K562 (cell line): ENCODE measurements at regions not wholly inside any gene's neighbourhood (a gene's known extent, or its start where the extent isn't known, plus 50 kb on each side); places are given as distances from the start of the nearest gene placed in this dataset.

Source experiments
- ATAC-seq: fragments of 200-7000 bp; cut with Tn5 transposase; 3 replicates; pipeline ENCODE4 v1.9.1; 2020; ENCODE audit warnings: moderate library complexity
- BruUV-seq: library from RNA; stranded (reverse); fragments of 400-500 nt; replicated peaks from 2 replicates; lab custom pipeline; 2021; lab: Mats Ljungman, UMichigan
- CTCF ChIA-PET: fragments of 300-600 bp; formaldehyde crosslinking; extraction: SDS; loops from one replicate; lab custom pipeline; 2021; ENCODE audit warnings: low intra/inter-chr PET ratio; lab: Yijun Ruan, JAX
- POLR2A ChIA-PET: fragments of 300-600, 350-650 bp; sonication (Branson Sonifier 250); formaldehyde crosslinking; extraction: SDS; loops from one replicate; lab custom pipeline; 2021; ENCODE audit warnings: antibody characterized with exemption, inconsistent platforms; lab: Yijun Ruan, JAX
- DNase-seq, 4 experiments: peaks; one replicate each; pipeline versions ENCODE4 v3.0.0 to v3.0.0-alpha.2; 2011 to 2018; ENCODE audit warnings: low spot score in 3 of 4, mixed read lengths in 3 of 4; ENCODE audit errors: extremely low read depth in 1 of 4
- FAIRE-seq: peaks from 2 replicates; lab custom pipeline; 2011; peaks lifted over from hg19 to GRCh38; lab: Jason Lieb, UNC
- H2AFZ ChIP-seq: 2 replicates; pipeline ENCODE4 v1.6.0; 2011; ENCODE audit warnings: low read depth, low read length, control low read depth, inconsistent platforms
- H3K27ac ChIP-seq: fragments of 200-600 bp; 3 replicates; pipeline ENCODE4 v1.8.0; 2011; ENCODE audit warnings: low read depth, mild to moderate bottlenecking, control low read depth, inconsistent platforms, low read length, moderate library complexity, mixed read lengths; ENCODE audit errors: extremely low read depth
- H3K27me3 ChIP-seq, 2 experiments: fragments of 300-600 bp in 1 of 2; 2 replicates in 1 of 2; 3 replicates in 1 of 2; pipeline versions ENCODE4 v1.6.0 to v1.8.0; 2011; ENCODE audit warnings: inconsistent platforms in 2 of 2, low read length in 2 of 2, mild to moderate bottlenecking in 1 of 2, mixed read lengths in 1 of 2, moderate library complexity in 1 of 2; ENCODE audit not compliant: control insufficient read depth in 2 of 2, insufficient read depth in 2 of 2
- H3K36me3 ChIP-seq: fragments of 300-600 bp; 3 replicates; pipeline ENCODE4 v1.8.0; 2011; ENCODE audit warnings: mild to moderate bottlenecking, low read length, inconsistent platforms; ENCODE audit not compliant: control insufficient read depth, insufficient read depth
- H3K4me1 ChIP-seq, 2 experiments: fragments of 200-600 bp in 1 of 2; replicated peaks in 1 of 2; 2 replicates in 1 of 2; 3 replicates in 1 of 2; pipeline versions ENCODE4 v1.5.1 to v1.8.0; 2011; ENCODE audit warnings: inconsistent platforms in 2 of 2, low read length in 2 of 2, mild to moderate bottlenecking in 1 of 2, mixed read lengths in 1 of 2, moderate library complexity in 1 of 2; ENCODE audit not compliant: control insufficient read depth in 2 of 2, insufficient read depth in 2 of 2
- H3K4me2 ChIP-seq: 2 replicates; pipeline ENCODE4 v1.6.1; 2011; ENCODE audit warnings: low read length, control low read depth, inconsistent platforms, mixed read lengths; ENCODE audit not compliant: insufficient read depth
- H3K4me3 ChIP-seq: fragments of 200-600 bp; sonication (generic), shearing (Covaris generic); 2 replicates; pipeline ENCODE4 v1.5.1; 2016; ENCODE audit warnings: control low read depth, inconsistent platforms
- H3K79me2 ChIP-seq: fragments of 200-600 bp; 3 replicates; pipeline ENCODE4 v1.8.0; 2011; ENCODE audit warnings: low read length, inconsistent platforms; ENCODE audit not compliant: control insufficient read depth, insufficient read depth
- H3K9ac ChIP-seq, 2 experiments: 2 replicates each; pipeline versions ENCODE4 v1.6.0 to v1.6.1; 2011; ENCODE audit warnings: low read depth in 2 of 2, low read length in 2 of 2, control low read depth in 1 of 2, inconsistent platforms in 1 of 2, mild to moderate bottlenecking in 1 of 2, mixed read lengths in 1 of 2; ENCODE audit not compliant: insufficient read depth in 1 of 2
- H3K9me1 ChIP-seq: one replicate; pipeline ENCODE4 v1.6.0; 2011; ENCODE audit warnings: inconsistent platforms, mild to moderate bottlenecking, low read length, moderate library complexity; ENCODE audit not compliant: control insufficient read depth, insufficient read depth
- H3K9me3 ChIP-seq: replicated peaks from 2 replicates; pipeline ENCODE4 v1.5.1; 2011; ENCODE audit warnings: low read depth, low read length, inconsistent platforms; ENCODE audit not compliant: control insufficient read depth, insufficient read depth
- H4K20me1 ChIP-seq: replicated peaks from 2 replicates; pipeline ENCODE4 v1.6.1; 2011; ENCODE audit warnings: low read length, inconsistent platforms, mixed read lengths; ENCODE audit not compliant: control insufficient read depth, insufficient read depth
- CCNT2 ChIP-seq: IDR thresholded peaks from 2 replicates; pipeline ENCODE4 v1.6.1; 2011; ENCODE audit warnings: borderline replicate concordance, low read depth, mild to moderate bottlenecking, moderate library complexity, mixed read lengths, low read length; ENCODE audit not compliant: insufficient read length; ENCODE audit errors: extremely low read depth
- EP300 ChIP-seq: IDR thresholded peaks from 2 replicates; pipeline ENCODE4 v1.6.1; 2012; ENCODE audit warnings: low read length, improper control_type of control experiment
- FOXA3 ChIP-seq, 2 experiments: fragments of 450-650 bp in 1 of 2; sonication (generic) in 1 of 2; formaldehyde crosslinking; IDR thresholded peaks in 1 of 2; conservative IDR thresholded peaks in 1 of 2; 2 replicates each; pipeline versions ENCODE4 v1.4.0 to v1.8.0; 2020 to 2022; ENCODE audit warnings: mild to moderate bottlenecking in 2 of 2, missing genetic modification reagents in 1 of 2
- FUS ChIP-seq: fragments of 200-400 bp; formaldehyde crosslinking; optimal IDR thresholded peaks from 2 replicates; pipeline ENCODE3; 2017; ENCODE audit warnings: low read depth, low read length
- MCM2 ChIP-seq: fragments of 450-650 bp; IDR thresholded peaks from 2 replicates; pipeline ENCODE4 v1.6.1; 2017; ENCODE audit warnings: low read depth, mild to moderate bottlenecking
- MTA1 ChIP-seq: fragments of 450-650 bp; IDR thresholded peaks from 2 replicates; pipeline ENCODE4 v1.6.1; 2017; ENCODE audit warnings: borderline replicate concordance
- PATZ1 ChIP-seq: fragments of 250-450 bp; sonication (Bioruptor Pico); IDR thresholded peaks from 2 replicates; pipeline ENCODE4 v1.5.0; 2020; ENCODE audit warnings: mild to moderate bottlenecking, borderline replicate concordance
- RB1 ChIP-seq: fragments of 450-650 bp; IDR thresholded peaks from 2 replicates; pipeline ENCODE4 v1.6.1; 2017; ENCODE audit warnings: low read depth, mild to moderate bottlenecking
- TARDBP ChIP-seq: fragments of 450-650 bp; IDR thresholded peaks from 2 replicates; pipeline ENCODE4 v1.6.1; 2016
- XRCC3 ChIP-seq: fragments of 450-650 bp; IDR thresholded peaks from 2 replicates; pipeline ENCODE4 v1.6.1; 2017; ENCODE audit warnings: mild to moderate bottlenecking, moderate library complexity
- ZFP1 ChIP-seq: fragments of 450-650 bp; formaldehyde crosslinking; IDR thresholded peaks from 2 replicates; pipeline ENCODE4 v1.4.0; 2020; ENCODE audit warnings: mild to moderate bottlenecking, mixed read lengths
- ZNF140 ChIP-seq: fragments of 250-450 bp; sonication (Bioruptor Pico); IDR thresholded peaks from 2 replicates; pipeline ENCODE4 v1.8.0; 2021; ENCODE audit warnings: moderate library complexity, mild to moderate bottlenecking, inconsistent platforms
- ZNF57 ChIP-seq: fragments of 450-650 bp; formaldehyde crosslinking; IDR thresholded peaks from 2 replicates; pipeline ENCODE4 v1.4.0; 2020; ENCODE audit warnings: mild to moderate bottlenecking, moderate library complexity
- WGBS: fragments of 100-300 bp; shearing (Covaris generic); methylation state at CpG from one replicate; pipeline ENCODE4 v1.1.6; 2016; ENCODE audit warnings: low coverage, mixed read lengths; ENCODE audit not compliant: insufficient coverage; ENCODE audit errors: missing lambda C conversion rate; 5-methylcytosine and 5-hydroxymethylcytosine counted together
- in situ Hi-C: fragments of 300-500 bp; cut with MboI; formaldehyde crosslinking; loops from 4 replicates; pipeline ENCODE4 v1.15.0; 2018; ENCODE audit warnings: inconsistent platforms, mixed read lengths
- intact Hi-C: fragments of 100-400 bp; cut with micrococcal nuclease; formaldehyde crosslinking; loops from 2 replicates; pipeline ENCODE4 v1.14.2; 2022
- TF ChIP-seq, protein P1 (sequence below): fragments of 250-450 bp; sonication (Bioruptor Pico); IDR thresholded peaks from 2 replicates; pipeline ENCODE4 v1.8.0; 2022; ENCODE audit warnings: moderate library complexity, mild to moderate bottlenecking, inconsistent platforms
- TF ChIP-seq, protein P2 (sequence below): sonication (generic); formaldehyde crosslinking; IDR thresholded peaks from 2 replicates; pipeline ENCODE4 v1.8.0; 2023; ENCODE audit warnings: mild to moderate bottlenecking, missing genetic modification reagents
- TF ChIP-seq, protein P3 (sequence below): fragments of 450-650 bp; formaldehyde crosslinking; IDR thresholded peaks from 2 replicates; pipeline ENCODE4 v1.4.0; 2022; ENCODE audit warnings: missing genetic modification characterization

DNA sequence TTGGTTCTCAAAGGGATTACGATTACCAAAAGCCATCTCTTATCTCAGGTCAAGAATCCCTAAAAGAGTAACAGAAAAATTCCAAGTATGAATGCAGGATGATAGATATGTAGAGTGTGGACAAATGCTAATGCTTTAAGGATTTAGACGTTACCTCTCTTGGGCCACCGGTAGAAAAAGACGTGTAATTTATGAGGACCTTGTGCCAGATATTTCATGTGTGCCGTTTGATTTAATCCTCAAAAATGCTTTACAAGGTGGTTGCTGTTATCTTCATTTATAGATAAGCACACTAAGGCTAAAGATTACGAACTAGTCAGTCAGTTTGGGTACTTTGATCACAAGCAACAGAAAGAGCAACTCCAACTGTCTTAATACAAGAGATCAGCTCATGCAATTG is 370.8 kb upstream of the JAG1 start:
- H3K4me2 ChIP-seq = no peak overlapping the region
- H3K9me3 ChIP-seq = no peaks in the 10 kb centered on the region
- in situ Hi-C loops = no loop called here
- WGBS = 1% methylated on average over 6 of the region's 6 CpGs
- H3K27me3 ChIP-seq = no peaks in the 10 kb centered on the region
- ATAC-seq (no peak), FAIRE-seq (no peak), DNase-seq (no peak)
- POLR2A ChIA-PET = no interaction called here
- no peak overlapping the region for H2AFZ ChIP-seq
- no TSS peak for BruUV-seq
- no peaks in the 10 kb centered on the region for H3K36me3 ChIP-seq
- H3K9ac ChIP-seq = no peak overlapping the region
- no peak overlapping the region for H3K4me3 ChIP-seq
- no peaks in the 10 kb centered on the region for H3K4me1 ChIP-seq
- TF ChIP-seq XRCC3 = no peak
- no peak for TF ChIP-seq MTA1
- TF ChIP-seq PATZ1 (CRISPR knock-in tag) = no peak
- no peak for TF ChIP-seq EP300
- TF ChIP-seq FUS = no peak
- TF ChIP-seq ZFP1 (CRISPR knock-in tag) = no peak
- TF ChIP-seq, protein P1, sequence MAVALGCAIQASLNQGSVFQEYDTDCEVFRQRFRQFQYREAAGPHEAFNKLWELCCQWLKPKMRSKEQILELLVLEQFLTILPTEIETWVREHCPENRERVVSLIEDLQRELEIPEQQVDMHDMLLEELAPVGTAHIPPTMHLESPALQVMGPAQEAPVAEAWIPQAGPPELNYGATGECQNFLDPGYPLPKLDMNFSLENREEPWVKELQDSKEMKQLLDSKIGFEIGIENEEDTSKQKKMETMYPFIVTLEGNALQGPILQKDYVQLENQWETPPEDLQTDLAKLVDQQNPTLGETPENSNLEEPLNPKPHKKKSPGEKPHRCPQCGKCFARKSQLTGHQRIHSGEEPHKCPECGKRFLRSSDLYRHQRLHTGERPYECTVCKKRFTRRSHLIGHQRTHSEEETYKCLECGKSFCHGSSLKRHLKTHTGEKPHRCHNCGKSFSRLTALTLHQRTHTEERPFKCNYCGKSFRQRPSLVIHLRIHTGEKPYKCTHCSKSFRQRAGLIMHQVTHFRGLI (CRISPR knock-in tag) = no peak
- no peak for TF ChIP-seq TARDBP
- TF ChIP-seq, protein P2, sequence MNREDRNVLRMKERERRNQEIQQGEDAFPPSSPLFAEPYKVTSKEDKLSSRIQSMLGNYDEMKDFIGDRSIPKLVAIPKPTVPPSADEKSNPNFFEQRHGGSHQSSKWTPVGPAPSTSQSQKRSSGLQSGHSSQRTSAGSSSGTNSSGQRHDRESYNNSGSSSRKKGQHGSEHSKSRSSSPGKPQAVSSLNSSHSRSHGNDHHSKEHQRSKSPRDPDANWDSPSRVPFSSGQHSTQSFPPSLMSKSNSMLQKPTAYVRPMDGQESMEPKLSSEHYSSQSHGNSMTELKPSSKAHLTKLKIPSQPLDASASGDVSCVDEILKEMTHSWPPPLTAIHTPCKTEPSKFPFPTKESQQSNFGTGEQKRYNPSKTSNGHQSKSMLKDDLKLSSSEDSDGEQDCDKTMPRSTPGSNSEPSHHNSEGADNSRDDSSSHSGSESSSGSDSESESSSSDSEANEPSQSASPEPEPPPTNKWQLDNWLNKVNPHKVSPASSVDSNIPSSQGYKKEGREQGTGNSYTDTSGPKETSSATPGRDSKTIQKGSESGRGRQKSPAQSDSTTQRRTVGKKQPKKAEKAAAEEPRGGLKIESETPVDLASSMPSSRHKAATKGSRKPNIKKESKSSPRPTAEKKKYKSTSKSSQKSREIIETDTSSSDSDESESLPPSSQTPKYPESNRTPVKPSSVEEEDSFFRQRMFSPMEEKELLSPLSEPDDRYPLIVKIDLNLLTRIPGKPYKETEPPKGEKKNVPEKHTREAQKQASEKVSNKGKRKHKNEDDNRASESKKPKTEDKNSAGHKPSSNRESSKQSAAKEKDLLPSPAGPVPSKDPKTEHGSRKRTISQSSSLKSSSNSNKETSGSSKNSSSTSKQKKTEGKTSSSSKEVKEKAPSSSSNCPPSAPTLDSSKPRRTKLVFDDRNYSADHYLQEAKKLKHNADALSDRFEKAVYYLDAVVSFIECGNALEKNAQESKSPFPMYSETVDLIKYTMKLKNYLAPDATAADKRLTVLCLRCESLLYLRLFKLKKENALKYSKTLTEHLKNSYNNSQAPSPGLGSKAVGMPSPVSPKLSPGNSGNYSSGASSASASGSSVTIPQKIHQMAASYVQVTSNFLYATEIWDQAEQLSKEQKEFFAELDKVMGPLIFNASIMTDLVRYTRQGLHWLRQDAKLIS = no peak
- TF ChIP-seq CCNT2 = no peak
- no peak for TF ChIP-seq ZNF57 (CRISPR knock-in tag)
- no peak for TF ChIP-seq MCM2
- no peak for TF ChIP-seq RB1
- TF ChIP-seq, protein P3, sequence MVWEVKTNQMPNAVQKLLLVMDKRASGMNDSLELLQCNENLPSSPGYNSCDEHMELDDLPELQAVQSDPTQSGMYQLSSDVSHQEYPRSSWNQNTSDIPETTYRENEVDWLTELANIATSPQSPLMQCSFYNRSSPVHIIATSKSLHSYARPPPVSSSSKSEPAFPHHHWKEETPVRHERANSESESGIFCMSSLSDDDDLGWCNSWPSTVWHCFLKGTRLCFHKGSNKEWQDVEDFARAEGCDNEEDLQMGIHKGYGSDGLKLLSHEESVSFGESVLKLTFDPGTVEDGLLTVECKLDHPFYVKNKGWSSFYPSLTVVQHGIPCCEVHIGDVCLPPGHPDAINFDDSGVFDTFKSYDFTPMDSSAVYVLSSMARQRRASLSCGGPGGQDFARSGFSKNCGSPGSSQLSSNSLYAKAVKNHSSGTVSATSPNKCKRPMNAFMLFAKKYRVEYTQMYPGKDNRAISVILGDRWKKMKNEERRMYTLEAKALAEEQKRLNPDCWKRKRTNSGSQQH (CRISPR knock-in tag) = no peak
- TF ChIP-seq ZNF140 (CRISPR knock-in tag) = no peak
- no peak for TF ChIP-seq FOXA3 (CRISPR knock-in tag; conservative IDR thresholded peaks at IDR 0.05 in 1 of 2, IDR thresholded peaks at IDR 0.05 in 1 of 2)
- TF ChIP-seq, all 486 proteins: peak for 0
- no peaks in the 10 kb centered on the region for H4K20me1 ChIP-seq
- intact Hi-C loops = no loop called here
- CTCF ChIA-PET = no interaction called here
- no peaks in the 10 kb centered on the region for H3K79me2 ChIP-seq
- no peaks in the 10 kb centered on the region for H3K9me1 ChIP-seq
- H3K27ac ChIP-seq = no peak overlapping the region
